GM21825 (cell line): ENCODE measurements at regions not wholly inside any gene's neighbourhood (a gene's known extent, or its start where the extent isn't known, plus 50 kb on each side); places are given as distances from the start of the nearest gene placed in this dataset.
"Not testable (repeated sequence)": the region's sequence is repeated elsewhere in the genome, so short reads cannot be mapped to it uniquely, and the experiment has no call there.

Experiments used
- ATAC-seq: cut with Tn5 transposase; IDR thresholded peaks from one replicate; pipeline ENCODE4 v1.9.1; 2021; ENCODE audit warnings: mild to moderate bottlenecking, moderate library complexity; ENCODE audit not compliant: unreplicated experiment

DNA sequence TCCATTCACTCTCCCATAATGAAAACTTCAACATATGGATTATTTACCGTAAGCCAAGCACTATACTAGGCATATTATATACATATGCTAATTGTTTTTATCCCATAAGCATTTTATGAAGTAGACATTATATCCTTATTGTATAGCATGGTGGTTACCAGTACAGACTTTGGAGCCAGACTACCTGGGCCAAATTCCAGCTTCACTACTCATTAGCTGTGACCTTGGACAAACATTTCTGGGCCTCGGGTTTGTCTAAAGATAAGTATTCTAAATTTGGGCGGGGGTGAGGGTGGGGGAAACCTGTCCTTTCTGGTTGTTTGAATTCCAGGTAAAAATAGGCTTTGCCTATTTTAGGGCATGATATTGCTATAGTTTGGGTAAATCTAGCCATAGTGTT is 66.5 kb upstream of the P2RY1 start:
- no peak for ATAC-seq

DNA sequence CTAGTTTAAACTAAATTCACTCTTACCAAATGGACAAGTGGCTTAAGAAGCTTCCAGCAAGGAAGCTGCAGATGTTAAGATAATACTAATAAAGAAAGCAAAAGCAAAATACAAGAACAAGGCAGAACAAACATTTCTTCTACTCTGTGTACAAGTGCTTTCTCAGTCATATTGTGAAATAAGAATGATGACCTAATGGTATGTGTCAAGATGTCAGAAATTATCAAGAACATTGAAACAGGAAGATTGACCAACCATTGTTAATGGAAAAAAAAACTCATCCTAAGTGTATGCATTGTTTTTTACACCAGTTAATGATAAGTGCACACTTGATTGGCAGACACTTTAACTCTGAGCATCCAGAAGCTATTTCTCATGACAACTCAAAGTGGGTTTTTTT is 65.4 kb upstream of the P2RY1 start:
- ATAC-seq = peak; percentile 89

DNA sequence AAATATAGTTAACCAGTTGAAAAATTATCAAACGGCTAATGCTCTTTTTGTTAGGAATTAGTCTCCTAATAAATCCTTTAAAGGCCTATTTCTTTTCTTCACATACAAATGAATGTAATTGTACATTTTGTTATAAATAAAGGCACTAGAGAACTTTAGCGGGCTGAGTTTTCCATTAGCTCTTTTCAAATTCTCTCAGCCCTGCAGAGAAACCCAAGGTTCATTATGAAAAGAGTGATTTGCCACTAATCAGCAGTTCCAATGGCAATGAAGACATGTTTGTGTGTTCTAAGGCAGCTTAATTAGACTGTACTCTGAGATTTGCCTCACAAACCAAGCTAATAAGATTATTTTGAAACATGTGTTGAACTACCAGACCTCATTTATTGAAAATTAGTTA is 64.6 kb upstream of the P2RY1 start:
- no peak for ATAC-seq

DNA sequence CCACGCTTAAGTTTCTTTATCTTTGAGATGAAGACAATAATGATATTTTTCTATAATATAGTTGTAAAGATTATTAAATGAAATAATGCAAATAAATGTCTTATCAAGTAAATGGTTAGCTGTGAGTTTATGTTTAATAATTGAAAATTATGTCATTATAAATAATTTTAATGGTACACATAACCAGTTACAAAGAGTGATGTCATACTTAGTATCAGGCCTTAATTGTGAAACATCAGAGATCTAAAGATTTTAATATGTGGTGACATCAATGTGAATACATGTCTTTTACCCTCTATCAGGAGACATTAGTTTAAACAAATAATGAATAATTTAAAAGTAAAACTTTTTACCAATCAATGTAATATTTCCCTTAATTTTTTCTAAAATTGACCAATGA is 63.8 kb upstream of the P2RY1 start:
- no peak for ATAC-seq

DNA sequence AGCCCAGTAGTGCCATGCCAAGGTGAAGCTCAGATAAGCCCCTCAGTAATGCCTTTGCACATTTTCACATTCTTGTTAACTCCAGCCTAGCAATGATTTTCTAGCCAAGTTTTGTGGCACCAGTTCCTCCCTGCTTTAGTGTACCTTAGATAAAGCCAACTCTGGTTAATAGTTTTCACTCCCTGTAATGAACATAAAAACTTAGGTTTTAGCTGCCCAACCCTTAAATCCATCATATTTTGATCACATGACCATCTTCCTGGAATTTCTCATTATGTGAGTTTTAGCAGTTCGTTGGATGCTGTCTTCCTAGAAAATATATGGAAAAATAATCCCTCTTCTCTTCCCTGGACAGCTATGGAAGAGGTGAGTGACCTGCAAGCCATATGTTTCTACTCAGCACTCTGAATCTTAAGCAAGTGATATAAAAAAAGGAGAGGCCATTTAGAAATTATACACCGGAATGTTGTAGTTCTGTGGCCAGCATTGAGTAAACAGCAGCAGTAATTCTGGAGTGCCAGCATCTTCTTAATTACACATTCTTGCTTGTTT is 62.2 kb upstream of the P2RY1 start:
- no peak for ATAC-seq

DNA sequence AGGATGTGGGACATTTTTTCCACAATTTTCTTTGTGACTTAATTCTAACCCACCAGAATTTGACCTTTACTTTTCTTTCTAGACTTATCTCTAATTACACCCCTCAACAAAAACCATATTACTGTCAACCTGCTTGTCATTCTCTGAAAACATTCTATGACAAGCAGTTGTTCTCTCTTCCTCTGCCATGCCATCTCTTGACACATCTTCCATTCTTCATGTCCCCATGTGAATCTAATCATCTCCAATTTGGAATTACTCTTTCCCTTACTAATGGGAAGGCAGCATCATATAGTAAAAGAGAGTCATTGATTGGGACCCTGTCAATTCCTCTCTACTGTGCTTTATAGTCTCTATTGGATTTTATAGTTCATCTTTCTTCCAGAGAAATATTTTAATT is 61.3 kb upstream of the P2RY1 start:
- ATAC-seq = no peak

DNA sequence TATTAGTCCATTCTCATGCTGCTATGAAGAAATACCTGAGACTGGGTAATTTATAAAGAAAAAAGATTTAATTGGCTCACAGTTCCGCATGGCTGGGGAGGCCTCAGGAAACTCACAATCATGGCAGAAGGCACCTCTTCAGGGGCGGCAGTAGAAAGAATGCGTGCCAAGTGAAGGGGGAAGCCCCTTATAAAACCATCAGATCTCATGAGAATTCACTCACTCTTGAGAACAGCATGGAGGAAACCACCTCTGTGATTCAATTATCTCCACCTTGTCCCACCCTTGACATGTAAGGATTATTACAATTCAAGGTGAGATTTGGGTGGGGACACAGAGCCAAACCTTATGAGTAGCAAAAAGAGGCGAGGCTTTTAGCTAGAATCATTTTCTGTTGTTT is 60.7 kb upstream of the P2RY1 start:
- ATAC-seq = not testable (repeated sequence)

DNA sequence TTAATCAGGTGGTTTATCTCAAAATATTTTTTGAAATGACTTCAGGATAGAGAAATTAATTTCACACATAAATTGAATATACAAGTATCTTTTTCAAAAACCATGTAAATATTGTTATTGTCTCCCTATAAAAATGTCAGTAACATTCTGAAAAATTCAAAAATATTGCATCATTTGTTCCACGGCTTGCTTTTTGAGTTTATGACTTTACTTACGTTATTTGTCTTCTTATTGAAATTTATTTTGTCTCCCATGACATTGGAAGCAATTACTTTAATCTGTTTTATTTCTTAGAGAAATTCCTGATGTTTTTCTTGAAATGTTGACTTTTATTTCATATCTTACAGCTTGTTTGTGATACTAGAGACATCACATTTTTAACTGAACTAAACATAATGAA is 56.9 kb upstream of the P2RY1 start:
- ATAC-seq = no peak

DNA sequence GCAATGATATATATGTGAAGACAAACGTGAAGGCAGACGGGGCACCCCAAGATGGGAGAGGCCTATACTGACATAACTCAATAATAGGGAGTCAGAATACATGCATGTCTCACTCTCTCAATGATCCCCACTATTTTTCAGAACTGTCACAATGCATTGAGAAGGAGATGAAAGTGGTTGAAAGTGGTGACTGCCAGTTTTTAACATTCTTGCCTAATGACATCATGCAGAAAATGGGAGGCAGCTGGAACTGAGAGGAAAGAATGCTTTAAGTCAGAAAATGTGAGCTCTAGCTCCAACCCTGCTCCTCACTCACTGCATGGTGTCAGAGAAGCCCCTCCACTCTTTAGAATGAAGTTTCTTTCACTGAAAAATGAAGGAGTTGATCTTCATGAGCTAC is 55.3 kb upstream of the P2RY1 start:
- ATAC-seq = no peak

DNA sequence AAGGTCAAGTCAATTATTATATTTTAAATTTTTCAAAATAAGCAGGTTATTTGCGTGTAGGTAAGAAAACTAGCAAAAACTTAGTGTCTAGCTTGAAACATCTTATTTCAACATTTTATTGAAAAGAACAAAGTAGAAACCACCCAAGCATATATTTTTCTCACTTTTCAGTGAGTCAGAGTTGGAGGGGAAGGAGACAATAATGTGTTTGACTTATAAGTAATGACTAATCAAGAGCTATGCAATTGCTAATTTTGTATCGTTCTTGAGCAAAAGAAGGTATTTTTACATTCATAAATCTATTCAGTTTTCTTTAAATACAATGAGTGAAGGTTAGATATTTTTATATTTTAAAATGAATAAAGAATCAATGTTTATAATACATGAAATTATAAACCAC is 54.4 kb upstream of the P2RY1 start:
- no peak for ATAC-seq

DNA sequence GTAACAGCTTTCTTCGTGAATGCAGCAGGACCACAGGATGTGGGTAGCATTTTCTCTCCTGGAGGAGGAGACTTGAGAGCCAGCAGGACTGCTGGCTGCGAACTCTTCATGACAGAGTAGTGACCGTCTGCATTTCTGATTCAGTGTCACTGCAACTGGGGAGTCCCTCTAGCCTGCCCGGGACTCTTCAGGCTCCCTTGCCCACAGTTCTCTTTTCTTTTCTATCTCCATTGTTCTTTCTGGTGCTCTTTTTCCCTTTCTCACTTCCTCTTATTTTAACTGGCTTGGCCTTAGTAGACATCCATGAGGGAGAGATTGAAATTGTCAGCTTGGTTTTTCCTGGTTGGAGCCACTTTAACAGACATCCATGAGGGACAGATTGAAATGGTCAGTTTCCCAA is 49.9 kb upstream of the P2RY1 start:
- ATAC-seq = no peak
